IMR-90 (cell line): ENCODE measurements at regions not wholly inside any gene's neighbourhood (a gene's known extent, or its start where the extent isn't known, plus 50 kb on each side); places are given as distances from the start of the nearest gene placed in this dataset.

Experiments
- ATAC-seq: fragments of 200-7000 bp; cut with Tn5 transposase; 2 replicates; pipeline ENCODE4 v1.9.1; 2020; ENCODE audit warnings: low read depth, mild to moderate bottlenecking, moderate library complexity
- BruUV-seq: library from RNA; stranded (reverse); fragments of 400-500 nt; replicated peaks from 2 replicates; lab custom pipeline; 2021; lab: Mats Ljungman, UMichigan
- CTCF ChIA-PET: fragments of 300-600 bp; formaldehyde crosslinking; extraction: SDS; loops from one replicate; lab custom pipeline; 2021; ENCODE audit warnings: antibody characterized with exemption; lab: Yijun Ruan, JAX
- POLR2A ChIA-PET: fragments of 300-600 bp; sonication (Branson Sonifier 250); formaldehyde crosslinking; loops from one replicate; lab custom pipeline; 2022; ENCODE audit warnings: antibody characterized with exemption; ENCODE audit not compliant: unreplicated experiment; lab: Charles Lee
- DNase-seq: peaks from one replicate; pipeline ENCODE4 v3.0.0; 2013
- H2AFZ ChIP-seq: replicated peaks from 2 replicates; pipeline ENCODE3; 2013; ENCODE audit warnings: low read length, mild to moderate bottlenecking; ENCODE audit not compliant: poor library complexity
- H2AK5ac ChIP-seq: 2 replicates; pipeline ENCODE4 v1.6.1; 2013; ENCODE audit warnings: low read depth, low read length, inconsistent platforms
- H2AK9ac ChIP-seq: replicated peaks from 2 replicates; pipeline ENCODE3; 2013; ENCODE audit warnings: mild to moderate bottlenecking, low read depth, low read length, moderate library complexity; ENCODE audit not compliant: poor library complexity
- H2BK120ac ChIP-seq: 2 replicates; pipeline ENCODE4 v1.6.1; 2013; ENCODE audit warnings: low read depth, low read length, inconsistent platforms
- H2BK15ac ChIP-seq: 3 replicates; pipeline ENCODE4 v1.6.1; 2013; ENCODE audit warnings: low read depth, low read length, inconsistent platforms
- H2BK20ac ChIP-seq: 2 replicates; pipeline ENCODE4 v1.6.1; 2013; ENCODE audit warnings: low read depth, mild to moderate bottlenecking, inconsistent platforms, low read length, moderate library complexity
- H2BK5ac ChIP-seq: 2 replicates; pipeline ENCODE4 v1.6.1; 2013; ENCODE audit warnings: mild to moderate bottlenecking, low read depth, low read length, inconsistent platforms; ENCODE audit not compliant: poor library complexity, severe bottlenecking
- H3K14ac ChIP-seq: replicated peaks from 2 replicates; pipeline ENCODE4 v1.6.1; 2013; ENCODE audit warnings: low read depth, low read length, inconsistent platforms
- H3K18ac ChIP-seq: 2 replicates; pipeline ENCODE4 v1.6.1; 2013; ENCODE audit warnings: low read depth, low read length, control low read depth
- H3K23ac ChIP-seq: 2 replicates; pipeline ENCODE4 v1.6.1; 2013; ENCODE audit warnings: low read depth, low read length, inconsistent platforms
- H3K27ac ChIP-seq: 2 replicates; pipeline ENCODE4 v1.5.1; 2013; ENCODE audit warnings: mild to moderate bottlenecking, control low read depth, low read length; ENCODE audit not compliant: insufficient read depth
- H3K27me3 ChIP-seq: 2 replicates; pipeline ENCODE4 v1.6.1; 2013; ENCODE audit warnings: low read length; ENCODE audit not compliant: control insufficient read depth, insufficient read depth
- H3K36me3 ChIP-seq: 2 replicates; pipeline ENCODE4 v1.6.1; 2013; ENCODE audit warnings: low read length, mixed read lengths; ENCODE audit not compliant: control insufficient read depth, insufficient read depth
- H3K4ac ChIP-seq: 2 replicates; pipeline ENCODE4 v1.6.1; 2013; ENCODE audit warnings: low read depth, low read length, inconsistent platforms
- H3K4me1 ChIP-seq: 2 replicates; pipeline ENCODE4 v1.6.1; 2013; ENCODE audit warnings: low read length, mixed read lengths; ENCODE audit not compliant: control insufficient read depth, insufficient read depth
- H3K4me2 ChIP-seq: 2 replicates; pipeline ENCODE4 v1.6.1; 2013; ENCODE audit warnings: low read depth, mild to moderate bottlenecking, control low read depth, low read length, moderate library complexity
- H3K4me3 ChIP-seq: 2 replicates; pipeline ENCODE4 v1.5.1; 2013; ENCODE audit warnings: low read depth, mild to moderate bottlenecking, control low read depth, low read length, moderate library complexity; ENCODE audit not compliant: insufficient read depth
- H3K56ac ChIP-seq: 2 replicates; pipeline ENCODE4 v1.6.1; 2013; ENCODE audit warnings: low read length, inconsistent platforms; ENCODE audit not compliant: insufficient read depth; ENCODE audit errors: extremely low read depth
- H3K79me1 ChIP-seq, 2 experiments: 2 replicates each; pipeline ENCODE4 v1.6.1; 2013; ENCODE audit warnings: low read length in 2 of 2, inconsistent platforms in 1 of 2, low read depth in 1 of 2
- H3K9ac ChIP-seq: 2 replicates; pipeline ENCODE4 v1.6.1; 2013; ENCODE audit warnings: low read depth, low read length, control low read depth
- H3K9me1 ChIP-seq: 2 replicates; pipeline ENCODE4 v1.6.1; 2013; ENCODE audit warnings: low read length, inconsistent platforms; ENCODE audit not compliant: insufficient read depth
- H3K9me3 ChIP-seq: 2 replicates; pipeline ENCODE4 v1.6.1; 2013; ENCODE audit warnings: low read length; ENCODE audit not compliant: control insufficient read depth, insufficient read depth
- H4K20me1 ChIP-seq: 2 replicates; pipeline ENCODE4 v1.6.1; 2013; ENCODE audit warnings: low read length, inconsistent platforms; ENCODE audit not compliant: insufficient read depth
- H4K5ac ChIP-seq: 2 replicates; pipeline ENCODE4 v1.6.1; 2013; ENCODE audit warnings: mild to moderate bottlenecking, low read depth, low read length, control low read depth
- H4K8ac ChIP-seq, 2 experiments: 2 replicates each; pipeline ENCODE4 v1.6.1; 2013; ENCODE audit warnings: low read depth in 2 of 2, low read length in 2 of 2, control low read depth in 1 of 2, inconsistent platforms in 1 of 2
- H4K91ac ChIP-seq: 2 replicates; pipeline ENCODE4 v1.6.1; 2013; ENCODE audit warnings: low read depth, low read length, inconsistent platforms; ENCODE audit not compliant: insufficient read depth
- BHLHE40 ChIP-seq: fragments of 150-350 bp; IDR thresholded peaks from 2 replicates; pipeline ENCODE4 v1.6.1; 2016; ENCODE audit warnings: mild to moderate bottlenecking, low read depth, low read length
- CEBPB ChIP-seq: IDR thresholded peaks from 2 replicates; pipeline ENCODE4 v1.6.1; 2012; ENCODE audit warnings: low read depth, low read length, improper control_type of control experiment
- CHD1 ChIP-seq: IDR thresholded peaks from 2 replicates; pipeline ENCODE4 v1.6.1; 2012; ENCODE audit warnings: low read depth, low read length, improper control_type of control experiment
- FOS ChIP-seq: fragments of 150-350 bp; IDR thresholded peaks from 2 replicates; pipeline ENCODE4 v1.6.1; 2016; ENCODE audit warnings: low read depth, low read length
- MAFK ChIP-seq: IDR thresholded peaks from 2 replicates; pipeline ENCODE4 v1.6.1; 2012; ENCODE audit warnings: low read depth, low read length, improper control_type of control experiment
- MAZ ChIP-seq: IDR thresholded peaks from 2 replicates; pipeline ENCODE4 v1.6.1; 2012; ENCODE audit warnings: low read depth, mild to moderate bottlenecking, low read length, improper control_type of control experiment, moderate library complexity, borderline replicate concordance
- MXI1 ChIP-seq: IDR thresholded peaks from 2 replicates; pipeline ENCODE4 v1.6.1; 2012; ENCODE audit warnings: low read depth, mild to moderate bottlenecking, low read length, moderate library complexity, borderline replicate concordance
- NFE2L2 ChIP-seq: fragments of 150-350 bp; IDR thresholded peaks from 2 replicates; pipeline ENCODE4 v1.6.1; 2016; ENCODE audit warnings: low read depth, mild to moderate bottlenecking, low read length
- POLR2A ChIP-seq: IDR thresholded peaks from 2 replicates; pipeline ENCODE4 v1.6.1; 2012; ENCODE audit warnings: mild to moderate bottlenecking, low read depth, low read length
- RAD21 ChIP-seq: IDR thresholded peaks from 2 replicates; pipeline ENCODE4 v1.6.1; 2012; ENCODE audit warnings: low read length, improper control_type of control experiment
- RCOR1 ChIP-seq: IDR thresholded peaks from 2 replicates; pipeline ENCODE4 v1.6.1; 2012; ENCODE audit warnings: mild to moderate bottlenecking, low read length, improper control_type of control experiment; ENCODE audit not compliant: insufficient replicate concordance
- RFX5 ChIP-seq: IDR thresholded peaks from 2 replicates; pipeline ENCODE4 v1.8.0; 2012; ENCODE audit warnings: low read depth, mild to moderate bottlenecking, low read length, moderate library complexity
- SMC3 ChIP-seq: fragments of 150-350 bp; IDR thresholded peaks from 2 replicates; pipeline ENCODE4 v1.6.1; 2016; ENCODE audit warnings: low read depth, mild to moderate bottlenecking, antibody characterized with exemption, low read length, moderate library complexity
- WGBS, 2 experiments: methylation state at CpG; one replicate each; pipeline versions ENCODE4 v1.1.5 to v1.1.7; 2013; ENCODE audit warnings: missing lambda C conversion rate in 2 of 2; ENCODE audit not compliant: insufficient read length in 1 of 2; ENCODE audit errors: extremely low coverage in 2 of 2; 5-methylcytosine and 5-hydroxymethylcytosine counted together
- dilution Hi-C: fragments of 300-500 bp; cut with HindIII; formaldehyde crosslinking; loops from one replicate; pipeline ENCODE4 v1.14.3; 2018; ENCODE audit warnings: low sequenced_read_pairs; ENCODE audit not compliant: unreplicated experiment
- in situ Hi-C: fragments of 300-500 bp; cut with MboI; formaldehyde crosslinking; loops from 3 replicates; pipeline ENCODE4 v1.14.3; 2019; ENCODE audit warnings: low sequenced_read_pairs, inconsistent platforms, mixed read lengths
- intact Hi-C: fragments of 100-400 bp; cut with micrococcal nuclease; formaldehyde crosslinking; loops from 2 replicates; pipeline ENCODE4 v1.10.0; 2022
- TF ChIP-seq, protein P1 (sequence below): conservative IDR thresholded peaks from 2 replicates; pipeline ENCODE4 v1.5.1; 2012; ENCODE audit warnings: mild to moderate bottlenecking, low read depth, low read length, improper control_type of control experiment
- TF ChIP-seq, protein P2 (sequence below): fragments of 150-350 bp; IDR thresholded peaks from 2 replicates; pipeline ENCODE4 v1.6.1; 2017; ENCODE audit warnings: mild to moderate bottlenecking, antibody characterized with exemption, low read length, low read depth
- TF ChIP-seq, protein P3 (sequence below): fragments of 150-350 bp; IDR thresholded peaks from 2 replicates; pipeline ENCODE4 v1.6.1; 2016; ENCODE audit warnings: low read depth, mild to moderate bottlenecking, low read length, moderate library complexity, borderline replicate concordance

- H3K9me3 ChIP-seq, result no peaks in the 10 kb centered on the region
- no peak overlapping the region for H2BK15ac ChIP-seq
- H2BK20ac ChIP-seq, result no peak overlapping the region
- H3K4me3 ChIP-seq, result no peak overlapping the region
- no CpG with 5 or more reads among the region's 3 CpGs for WGBS, 2 experiments
- H3K14ac ChIP-seq, result no peak overlapping the region
- no peak overlapping the region for H2AFZ ChIP-seq
- in situ Hi-C loops (no loop called here), dilution Hi-C loops (no loop called here), intact Hi-C loops (no loop called here)
- H3K9ac ChIP-seq, result no peak overlapping the region
- no peaks in the 10 kb centered on the region for H3K9me1 ChIP-seq
- no peak overlapping the region for H3K56ac ChIP-seq
- H3K4ac ChIP-seq, result no peak overlapping the region
- H3K27me3 ChIP-seq, result no peaks in the 10 kb centered on the region
- ATAC-seq (no peak), DNase-seq (no peak)
- no peaks in the 10 kb centered on the region for H3K79me1 ChIP-seq
- no peak overlapping the region for H4K8ac ChIP-seq
- no peak overlapping the region for H2BK120ac ChIP-seq
- H2AK9ac ChIP-seq, result no peak overlapping the region
- H3K36me3 ChIP-seq, result no peaks in the 10 kb centered on the region
- no peaks in the 10 kb centered on the region for H3K4me1 ChIP-seq
- H4K5ac ChIP-seq, result no peak overlapping the region
- CTCF ChIA-PET, result no interaction called here
- no peak overlapping the region for H4K91ac ChIP-seq
- no peak overlapping the region for H3K23ac ChIP-seq
- no peak overlapping the region for H3K18ac ChIP-seq
- POLR2A ChIA-PET, result no interaction called here
- no peak overlapping the region for H2BK5ac ChIP-seq
- TF ChIP-seq NFE2L2 (no peak), MXI1 (no peak), RCOR1 (no peak), SMC3 (no peak), BHLHE40 (no peak), CEBPB (no peak), CHD1 (no peak), RFX5 (no peak), POLR2A (no peak), MAFK (no peak), RAD21 (no peak), MAZ (no peak), FOS (no peak)
- TF ChIP-seq, protein P1, sequence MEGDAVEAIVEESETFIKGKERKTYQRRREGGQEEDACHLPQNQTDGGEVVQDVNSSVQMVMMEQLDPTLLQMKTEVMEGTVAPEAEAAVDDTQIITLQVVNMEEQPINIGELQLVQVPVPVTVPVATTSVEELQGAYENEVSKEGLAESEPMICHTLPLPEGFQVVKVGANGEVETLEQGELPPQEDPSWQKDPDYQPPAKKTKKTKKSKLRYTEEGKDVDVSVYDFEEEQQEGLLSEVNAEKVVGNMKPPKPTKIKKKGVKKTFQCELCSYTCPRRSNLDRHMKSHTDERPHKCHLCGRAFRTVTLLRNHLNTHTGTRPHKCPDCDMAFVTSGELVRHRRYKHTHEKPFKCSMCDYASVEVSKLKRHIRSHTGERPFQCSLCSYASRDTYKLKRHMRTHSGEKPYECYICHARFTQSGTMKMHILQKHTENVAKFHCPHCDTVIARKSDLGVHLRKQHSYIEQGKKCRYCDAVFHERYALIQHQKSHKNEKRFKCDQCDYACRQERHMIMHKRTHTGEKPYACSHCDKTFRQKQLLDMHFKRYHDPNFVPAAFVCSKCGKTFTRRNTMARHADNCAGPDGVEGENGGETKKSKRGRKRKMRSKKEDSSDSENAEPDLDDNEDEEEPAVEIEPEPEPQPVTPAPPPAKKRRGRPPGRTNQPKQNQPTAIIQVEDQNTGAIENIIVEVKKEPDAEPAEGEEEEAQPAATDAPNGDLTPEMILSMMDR, result no peak
- TF ChIP-seq, protein P2, sequence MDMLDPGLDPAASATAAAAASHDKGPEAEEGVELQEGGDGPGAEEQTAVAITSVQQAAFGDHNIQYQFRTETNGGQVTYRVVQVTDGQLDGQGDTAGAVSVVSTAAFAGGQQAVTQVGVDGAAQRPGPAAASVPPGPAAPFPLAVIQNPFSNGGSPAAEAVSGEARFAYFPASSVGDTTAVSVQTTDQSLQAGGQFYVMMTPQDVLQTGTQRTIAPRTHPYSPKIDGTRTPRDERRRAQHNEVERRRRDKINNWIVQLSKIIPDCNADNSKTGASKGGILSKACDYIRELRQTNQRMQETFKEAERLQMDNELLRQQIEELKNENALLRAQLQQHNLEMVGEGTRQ, result no peak
- TF ChIP-seq, protein P3, sequence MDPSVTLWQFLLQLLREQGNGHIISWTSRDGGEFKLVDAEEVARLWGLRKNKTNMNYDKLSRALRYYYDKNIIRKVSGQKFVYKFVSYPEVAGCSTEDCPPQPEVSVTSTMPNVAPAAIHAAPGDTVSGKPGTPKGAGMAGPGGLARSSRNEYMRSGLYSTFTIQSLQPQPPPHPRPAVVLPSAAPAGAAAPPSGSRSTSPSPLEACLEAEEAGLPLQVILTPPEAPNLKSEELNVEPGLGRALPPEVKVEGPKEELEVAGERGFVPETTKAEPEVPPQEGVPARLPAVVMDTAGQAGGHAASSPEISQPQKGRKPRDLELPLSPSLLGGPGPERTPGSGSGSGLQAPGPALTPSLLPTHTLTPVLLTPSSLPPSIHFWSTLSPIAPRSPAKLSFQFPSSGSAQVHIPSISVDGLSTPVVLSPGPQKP, result no peak
- no peak overlapping the region for H2AK5ac ChIP-seq
- no TSS peak for BruUV-seq
- H3K4me2 ChIP-seq, result no peak overlapping the region
- H4K20me1 ChIP-seq, result no peaks in the 10 kb centered on the region
- no peak overlapping the region for H3K27ac ChIP-seq
These were observed 237.5 kb upstream of the GBE1 start for GRCh38 chr3:81998907-81999306.
